GM12891 (cell line): ENCODE measurements at regions not wholly inside any gene's neighbourhood (a gene's known extent, or its start where the extent isn't known, plus 50 kb on each side); places are given as distances from the start of the nearest gene placed in this dataset.
"Not testable (repeated sequence)": the region's sequence is repeated elsewhere in the genome, so short reads cannot be mapped to it uniquely, and the experiment has no call there.

ENCODE experiments used
- DNase-seq: peaks from one replicate; pipeline ENCODE4 v3.0.0; 2011; ENCODE audit warnings: low spot score; ENCODE audit not compliant: insufficient read length
- FAIRE-seq: peaks from 2 replicates; lab custom pipeline; 2011; peaks lifted over from hg19 to GRCh38; lab: Jason Lieb, UNC
- PAX5 ChIP-seq: IDR thresholded peaks from 2 replicates; pipeline ENCODE4 v1.6.1; 2011; ENCODE audit warnings: low read length, moderate library complexity, mild to moderate bottlenecking; ENCODE audit not compliant: insufficient read depth, severe bottlenecking
- POLR2A ChIP-seq: IDR thresholded peaks from 2 replicates; pipeline ENCODE4 v1.6.1; 2011; ENCODE audit warnings: low read depth, low read length, control low read depth
- POLR2AphosphoS5 ChIP-seq: IDR thresholded peaks from 2 replicates; pipeline ENCODE4 v1.6.1; 2011; ENCODE audit warnings: low read depth, low read length, control low read depth
- POU2F2 ChIP-seq: IDR thresholded peaks from 2 replicates; pipeline ENCODE4 v1.6.1; 2011; ENCODE audit warnings: low read depth, mild to moderate bottlenecking, control low read depth, low read length, moderate library complexity
- SPI1 ChIP-seq: IDR thresholded peaks from 2 replicates; pipeline ENCODE4 v1.6.1; 2011; ENCODE audit warnings: low read depth, low read length, control low read depth
- TAF1 ChIP-seq: IDR thresholded peaks from 2 replicates; pipeline ENCODE4 v1.6.1; 2011; ENCODE audit warnings: low read depth, low read length, control low read depth

- DNase-seq (no peak), FAIRE-seq (no peak)
- TF ChIP-seq TAF1 (no peak), POLR2AphosphoS5 (no peak), POLR2A (no peak), SPI1 (no peak), POU2F2 (no peak), PAX5 (no peak)
Measured at GRCh38 chr4:101439926-101440325, 92.6 kb upstream of the PPP3CA start.

DNA sequence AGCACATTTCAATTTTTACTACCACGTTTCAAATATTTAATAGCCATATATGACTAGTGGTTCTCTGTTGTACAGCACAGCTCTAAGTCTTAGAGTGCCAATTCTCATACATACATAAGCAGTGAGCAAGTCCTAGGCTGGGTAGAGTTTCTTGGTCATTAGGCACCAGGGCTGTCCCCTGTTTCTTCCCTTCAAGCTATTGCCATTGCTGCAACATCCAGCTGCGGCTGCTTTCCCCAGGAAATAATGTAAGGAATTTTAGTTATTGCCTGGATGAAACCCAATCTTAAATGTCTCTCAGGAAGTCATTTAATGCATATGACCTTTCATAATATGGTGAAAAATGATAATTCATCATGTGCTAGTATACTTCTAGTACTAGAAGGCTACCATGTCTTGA, 74.1 kb upstream of the PPP3CA start:
- DNase-seq (no peak), FAIRE-seq (no peak)
- TF ChIP-seq SPI1 (no peak), PAX5 (no peak), POU2F2 (no peak), POLR2AphosphoS5 (no peak), POLR2A (no peak), TAF1 (no peak)

DNA sequence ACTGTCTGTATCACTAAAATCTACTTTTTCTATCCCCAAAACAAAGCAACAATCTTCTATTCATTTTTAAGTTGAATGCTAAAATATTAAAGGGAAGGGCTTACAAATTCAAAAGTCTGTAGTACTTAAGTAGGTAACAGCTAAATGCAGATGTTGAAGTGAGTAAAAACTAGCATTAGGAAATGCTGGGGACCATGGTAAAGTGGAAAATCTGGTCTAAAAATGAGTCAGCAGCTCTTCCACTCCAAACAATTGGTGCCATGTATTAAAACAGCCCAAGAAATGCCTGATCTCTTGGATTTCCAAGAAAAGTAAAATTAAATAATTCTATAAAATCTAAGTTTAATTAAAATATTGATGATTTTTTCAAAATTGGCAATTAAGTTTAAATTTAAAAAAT, 73.3 kb upstream of the PPP3CA start:
- TF ChIP-seq TAF1 = no peak
- no peak for TF ChIP-seq PAX5
- no peak for TF ChIP-seq SPI1
- TF ChIP-seq POLR2A = no peak
- no peak for TF ChIP-seq POLR2AphosphoS5
- TF ChIP-seq POU2F2 = no peak
- DNase-seq (no peak), FAIRE-seq (no peak)

- DNase-seq (no peak), FAIRE-seq (peak; percentile 70)
- TF ChIP-seq POU2F2 (0 out of 2 replicates have a peak, but pooled peaks have one; percentile 39), POLR2A (no peak), POLR2AphosphoS5 (no peak), PAX5 (no peak), SPI1 (peak; percentile 53)
Measured at GRCh38 chr4:101419336-101420135, 72.2 kb upstream of the PPP3CA start.

DNA sequence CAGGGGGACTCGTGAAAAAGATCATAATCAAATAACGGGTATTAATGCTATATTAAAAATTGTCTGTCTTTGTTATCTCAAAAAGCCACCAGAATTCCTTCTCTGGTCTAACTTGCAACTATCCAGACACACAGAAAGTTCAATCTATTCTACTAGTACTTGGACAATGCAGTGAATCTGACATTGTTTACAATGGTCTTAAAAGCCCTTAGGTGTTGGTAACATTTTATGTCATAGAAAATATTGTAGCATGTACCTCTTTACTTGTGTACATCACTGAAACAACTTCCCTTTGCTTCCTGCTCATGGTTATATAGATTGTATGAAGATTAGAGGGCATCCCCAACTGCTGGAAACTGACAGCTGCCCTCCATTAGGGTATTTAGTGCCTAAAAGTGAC, 71.1 kb upstream of the PPP3CA start:
- FAIRE-seq = no peak
- no peak for DNase-seq
- TF ChIP-seq TAF1 (no peak), POLR2A (no peak), POU2F2 (no peak), PAX5 (no peak), POLR2AphosphoS5 (no peak), SPI1 (no peak)

DNA sequence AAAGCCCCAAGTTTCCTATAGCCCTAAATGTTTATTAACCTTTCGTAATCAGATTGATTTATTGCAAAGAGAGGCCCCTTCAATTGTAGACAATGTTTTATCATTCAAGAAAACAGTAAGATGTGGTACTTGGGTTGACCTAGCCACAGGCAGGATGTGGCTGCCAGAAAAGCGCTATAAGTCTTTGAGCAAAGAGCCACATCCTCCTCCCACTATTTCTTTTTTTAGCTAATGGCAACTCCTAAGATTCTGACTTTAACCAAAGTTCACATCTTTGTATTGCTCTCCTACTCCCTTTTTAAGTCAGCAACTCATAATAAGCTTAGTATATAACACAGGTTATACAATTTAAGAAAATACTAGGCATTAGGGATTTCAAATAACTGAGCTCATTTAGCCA, 70.7 kb upstream of the PPP3CA start:
- peak; percentile 17 for DNase-seq
- TF ChIP-seq TAF1 (no peak), POLR2A (no peak), POU2F2 (peak; percentile 40; the same call in 1 of the 2 replicates)
- FAIRE-seq = peak; percentile 86

DNA sequence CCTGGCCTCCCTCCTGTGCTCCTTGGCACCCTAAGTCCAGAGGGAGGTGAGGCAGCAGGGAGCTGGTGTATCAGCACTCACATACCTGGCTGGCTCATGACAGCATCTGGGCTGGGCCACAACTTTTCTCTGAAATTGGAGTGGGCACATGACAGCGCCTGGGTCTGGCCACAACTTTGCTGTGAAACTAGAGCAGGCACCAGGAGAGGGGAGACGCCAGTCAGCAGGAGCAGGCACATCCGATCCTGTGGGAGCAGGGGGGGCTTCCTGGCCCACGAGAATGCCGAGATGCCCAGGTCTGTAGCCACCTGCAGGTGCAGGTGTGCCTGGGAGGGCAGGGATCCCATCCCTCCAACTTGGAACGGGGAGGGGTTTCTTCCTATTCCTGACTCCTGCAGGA, 69.7 kb upstream of the PPP3CA start:
- no peak for TF ChIP-seq POLR2AphosphoS5
- peak; percentile 62 for FAIRE-seq
- DNase-seq = no peak

DNA sequence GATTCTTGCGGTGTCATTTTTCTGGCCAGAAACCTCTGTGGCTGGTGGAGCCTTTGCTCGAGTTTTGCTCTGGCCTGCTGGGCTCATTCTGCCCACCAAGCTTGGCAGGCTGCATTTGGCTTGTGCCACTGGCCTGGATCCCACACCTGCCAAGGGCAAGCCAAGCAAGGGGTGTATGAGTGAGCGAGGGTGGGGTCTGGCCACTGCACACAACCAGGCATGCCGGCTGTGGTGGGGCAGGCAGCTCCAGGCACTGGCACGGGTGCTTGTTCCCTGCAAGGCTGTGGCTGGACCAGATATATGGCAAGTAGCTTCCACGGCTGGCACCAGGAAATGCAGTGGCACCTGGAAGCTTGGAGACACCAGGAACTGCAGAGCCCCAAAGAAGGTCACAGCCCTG, 68.6 kb upstream of the PPP3CA start:
- DNase-seq (no peak), FAIRE-seq (no peak)
- TF ChIP-seq PAX5 = no peak
- TF ChIP-seq POLR2AphosphoS5 = no peak
- no peak for TF ChIP-seq POLR2A
- no peak for TF ChIP-seq TAF1
- no peak for TF ChIP-seq POU2F2
- TF ChIP-seq SPI1 = no peak

DNA sequence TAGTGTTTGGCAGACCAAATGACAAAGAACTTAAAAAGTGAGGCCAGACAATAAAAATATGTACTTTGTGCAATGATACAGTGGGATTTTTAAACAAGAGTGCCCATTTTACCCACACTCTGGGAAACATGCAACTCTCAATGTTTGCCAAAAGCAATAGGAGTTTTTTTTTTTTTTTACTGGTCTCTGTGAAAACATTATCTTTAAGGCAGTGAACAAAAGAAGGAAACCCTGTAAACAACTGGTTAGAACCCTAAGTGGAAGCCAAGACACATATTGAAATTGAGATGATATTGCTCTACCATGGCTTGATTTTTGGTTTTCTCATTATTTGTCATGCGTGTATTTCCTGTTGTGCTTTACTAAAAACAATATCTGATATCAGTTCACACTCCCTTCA, 67.2 kb upstream of the PPP3CA start:
- TF ChIP-seq SPI1 = no peak
- DNase-seq = no peak
- FAIRE-seq = no peak

GRCh38 chr4:101411926-101412325, 64.6 kb upstream of the PPP3CA start:
- DNase-seq = no peak
- no peak for FAIRE-seq
- TF ChIP-seq POLR2A (no peak), PAX5 (no peak), POLR2AphosphoS5 (no peak), POU2F2 (no peak), TAF1 (no peak), SPI1 (no peak)

DNA sequence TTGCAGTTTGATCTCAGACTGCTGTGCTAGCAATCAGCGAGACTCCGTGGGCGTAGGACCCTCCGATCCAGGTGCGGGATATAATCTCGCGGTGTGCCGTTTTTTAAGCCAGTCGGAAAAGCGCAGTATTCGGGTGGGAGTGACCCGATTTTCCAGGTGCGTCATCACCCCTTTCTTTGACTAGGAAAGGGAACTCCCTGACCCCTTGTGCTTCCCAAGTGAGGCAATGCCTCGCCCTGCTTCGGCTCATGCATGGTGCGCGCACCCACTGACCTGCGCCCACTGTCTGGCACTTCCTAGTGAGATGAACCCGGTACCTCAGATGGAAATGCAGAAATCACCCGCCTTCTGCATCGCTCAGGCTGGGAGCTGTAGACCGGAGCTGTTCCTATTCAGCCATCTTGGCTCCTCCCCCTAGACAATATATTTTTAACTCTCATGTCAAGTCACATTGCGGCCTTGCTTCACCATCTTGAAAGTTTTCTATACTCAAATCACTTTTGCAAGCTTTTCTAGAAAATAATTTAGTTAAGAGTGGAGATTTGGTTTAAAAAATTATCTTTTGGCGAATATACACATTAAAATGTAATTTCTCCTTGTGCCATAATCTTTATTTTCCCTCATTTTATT, 64.1 kb upstream of the PPP3CA start:
- not testable (repeated sequence) for DNase-seq, FAIRE-seq
